CD4-positive, alpha-beta T cell treated with Interleukin-4 for 1 hour (primary cell): ENCODE measurements at regions not wholly inside any gene's neighbourhood (a gene's known extent, or its start where the extent isn't known, plus 50 kb on each side); places are given as distances from the start of the nearest gene placed in this dataset.
"Not testable (repeated sequence)": the region's sequence is repeated elsewhere in the genome, so short reads cannot be mapped to it uniquely, and the experiment has no call there.

Experiments
- DNase-seq, 2 donors: peaks; one replicate each; pipeline ENCODE4 v3.0.0-alpha.2; 2020 to 2022

DNA sequence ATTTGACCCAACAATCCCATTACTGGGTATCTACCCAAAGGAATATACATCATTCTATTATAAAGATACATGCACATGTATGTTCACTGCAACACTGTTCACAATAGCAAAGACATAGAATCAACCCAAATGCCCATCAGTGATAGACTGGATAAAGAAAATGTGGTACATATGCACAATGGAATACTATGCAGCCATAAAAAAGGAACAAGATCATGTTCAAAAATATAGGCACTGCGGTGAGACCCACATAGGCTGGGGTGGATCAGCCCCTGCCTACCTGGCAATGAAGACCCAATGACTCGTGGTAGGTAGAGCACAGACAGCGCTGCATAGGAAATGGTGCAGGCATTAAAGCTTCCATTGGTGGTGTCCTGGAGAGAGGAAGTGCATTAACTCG lies 88.6 kb upstream of the NFIL3 start:
- DNase-seq = not testable (repeated sequence)

- peak; percentile 2 to 26 for DNase-seq
Observed at GRCh38 chr9:91503673-91504081, 80.0 kb upstream of the NFIL3 start.

DNA sequence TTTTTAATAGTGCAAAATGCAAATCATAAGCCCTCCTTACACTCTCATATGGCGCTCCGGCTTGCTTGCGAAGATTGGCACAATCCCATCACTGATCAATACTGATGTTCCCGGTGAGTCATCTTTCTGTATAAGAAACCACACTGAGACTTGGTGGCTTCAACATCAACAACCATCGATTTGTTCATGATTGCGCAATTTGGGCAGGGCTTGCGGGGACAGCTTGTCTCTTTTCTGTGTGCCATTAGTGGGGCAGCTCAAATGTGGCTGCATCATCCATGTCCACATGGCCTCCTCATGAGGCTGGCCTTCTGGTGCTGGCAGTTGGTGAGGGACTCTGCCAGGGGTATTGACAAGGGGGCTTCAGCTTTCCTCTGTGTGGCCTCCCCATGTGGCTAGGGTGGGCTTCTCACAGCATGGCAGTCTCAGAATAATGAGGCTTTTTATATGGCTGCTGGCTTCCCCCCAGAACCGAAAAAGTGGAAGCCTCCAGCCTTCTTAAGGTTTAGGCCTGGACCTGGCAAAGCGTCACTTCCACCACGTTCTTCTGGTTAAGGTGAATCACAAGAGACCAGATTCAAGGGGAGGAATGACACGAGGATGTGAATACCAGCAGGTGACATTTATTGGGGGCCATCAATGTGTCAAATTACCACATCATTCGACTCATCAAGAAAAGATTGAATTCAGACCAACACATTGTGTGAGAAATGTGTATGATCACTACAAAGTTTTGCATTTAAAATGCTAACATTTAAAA lies 79.5 kb upstream of the NFIL3 start:
- DNase-seq = no peak

DNA sequence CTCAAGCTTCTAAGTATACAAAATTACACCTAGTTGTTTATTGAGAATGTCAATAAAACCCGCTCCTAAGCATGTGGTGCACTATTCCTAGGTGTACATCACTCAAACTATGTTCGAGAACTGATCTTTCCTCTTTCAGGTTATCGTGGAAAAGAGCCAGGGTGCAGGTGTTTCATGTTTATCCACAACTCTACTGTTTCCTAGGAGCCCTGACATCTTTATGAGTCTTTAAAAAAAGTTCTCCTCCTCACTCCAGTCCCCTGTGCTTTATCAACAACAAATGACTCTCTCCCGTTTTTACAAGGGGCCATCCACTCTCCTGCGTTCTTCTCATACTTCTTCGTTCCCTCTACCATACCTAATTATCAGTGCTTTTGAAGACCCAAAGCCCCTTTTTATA lies 78.8 kb upstream of the NFIL3 start:
- no peak for DNase-seq

GRCh38 chr9:91500509-91501014 lies 76.9 kb upstream of the NFIL3 start:
- DNase-seq = no peak

- no peak for DNase-seq
Observed at GRCh38 chr9:91496351-91496750, 72.7 kb upstream of the NFIL3 start.

- DNase-seq = no peak
Observed at GRCh38 chr9:91495450-91495849, 71.8 kb upstream of the NFIL3 start.

GRCh38 chr9:91494751-91495150 lies 71.1 kb upstream of the NFIL3 start:
- no peak for DNase-seq

GRCh38 chr9:91492237-91492636 lies 68.6 kb upstream of the NFIL3 start:
- no peak for DNase-seq

DNA sequence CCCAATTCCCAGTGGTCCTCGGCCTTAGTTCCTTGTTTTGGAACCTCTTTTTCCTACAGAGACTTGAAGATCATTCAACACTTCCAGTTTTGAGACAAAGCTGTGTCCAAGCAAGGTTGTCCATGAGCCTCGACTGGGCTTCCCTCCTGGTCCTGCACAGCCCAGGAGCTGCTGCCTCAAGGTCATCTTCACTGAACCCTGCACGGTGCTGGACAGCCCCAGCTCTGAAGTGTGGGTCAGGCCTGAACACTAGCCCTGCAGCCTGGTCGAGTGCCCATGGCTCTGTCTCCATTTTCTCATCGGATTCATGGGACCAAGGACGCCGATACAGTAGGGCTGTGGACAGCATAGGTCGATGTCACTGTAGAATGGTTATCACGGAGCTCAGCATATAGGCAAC lies 68.0 kb upstream of the NFIL3 start:
- DNase-seq = no peak

DNA sequence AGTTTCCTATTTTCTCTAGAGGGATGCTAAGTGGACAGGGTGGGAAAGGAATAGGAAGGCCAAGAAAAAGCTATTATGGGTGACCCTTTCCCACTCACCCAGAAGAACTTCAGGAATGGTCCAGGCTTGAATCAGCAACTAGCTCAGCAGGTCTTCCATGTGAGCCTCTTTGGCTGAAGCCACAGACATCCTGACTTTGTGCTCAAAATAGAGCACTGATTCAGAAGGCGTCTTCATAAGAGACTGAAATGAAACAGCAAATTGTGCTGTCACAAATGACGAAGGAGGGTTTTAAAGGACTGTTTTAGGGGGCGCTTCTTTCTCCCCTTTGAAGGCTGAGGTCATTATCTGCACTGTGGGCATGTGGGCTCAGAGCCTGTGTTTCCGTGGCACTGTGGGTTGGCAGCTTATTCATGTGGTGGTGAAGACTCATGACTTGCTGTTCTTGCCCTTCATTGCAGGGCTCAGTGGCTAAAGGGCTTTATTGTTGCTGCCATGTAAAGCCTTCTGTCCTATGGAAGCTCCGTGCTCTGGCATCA lies 65.8 kb upstream of the NFIL3 start:
- DNase-seq = no peak

GRCh38 chr9:91488341-91488740 lies 64.7 kb upstream of the NFIL3 start:
- no peak for DNase-seq

DNA sequence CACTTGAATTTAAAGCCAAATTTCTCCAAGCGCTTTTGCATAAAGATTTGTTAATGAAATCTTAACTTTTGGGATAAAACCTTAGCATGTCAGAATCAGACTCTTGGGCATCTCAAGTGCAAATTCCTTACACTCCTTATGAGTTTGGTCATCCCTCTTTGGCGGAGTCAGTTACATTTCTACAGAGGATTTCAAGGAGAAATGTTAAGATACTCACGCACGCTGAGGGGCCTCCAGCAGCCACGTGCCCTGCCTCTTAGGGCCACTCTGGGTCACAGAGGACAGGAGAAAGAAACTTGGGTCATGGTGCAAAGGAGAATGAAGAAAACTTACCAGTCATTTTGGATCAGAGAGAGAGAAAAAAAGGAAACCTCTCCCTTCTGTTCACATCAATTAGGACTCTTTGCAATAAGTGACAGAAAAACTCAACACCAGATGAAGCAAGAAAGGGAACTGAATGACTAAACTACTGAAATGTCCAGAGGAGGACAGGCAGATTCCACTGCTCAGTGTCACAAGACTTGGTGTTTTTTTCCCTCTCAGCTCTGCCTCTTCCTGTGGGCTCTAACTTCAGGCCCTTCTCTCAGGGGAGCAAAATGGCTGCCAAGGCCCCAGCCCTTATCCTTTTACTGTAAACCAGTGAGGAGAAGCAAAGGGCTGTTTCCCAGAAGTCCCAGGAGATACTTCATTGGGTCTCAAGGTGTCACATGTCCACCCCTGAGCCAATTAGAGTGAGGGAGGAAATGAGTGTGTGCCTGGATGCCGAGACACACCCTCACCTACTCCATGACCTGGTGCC lies 63.3 kb upstream of the NFIL3 start:
- no peak for DNase-seq

DNA sequence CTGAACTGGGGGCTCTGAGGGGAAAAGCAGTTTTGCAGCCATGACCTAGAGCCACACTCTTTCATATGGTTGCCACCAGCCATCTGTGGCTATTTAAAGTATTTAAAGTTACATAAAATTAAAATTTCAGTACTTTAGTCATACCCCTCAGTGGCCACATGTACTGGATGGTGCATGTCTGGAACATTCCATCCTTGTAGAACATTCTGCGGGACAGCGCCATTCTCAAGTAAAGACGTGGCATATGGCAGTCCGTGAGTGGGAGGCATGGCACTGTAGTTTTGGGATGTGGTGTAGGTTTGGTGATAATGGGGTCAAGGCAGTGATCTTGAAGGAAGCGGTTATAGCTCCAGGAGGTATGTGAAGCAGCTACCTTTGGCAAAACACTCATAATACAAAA lies 61.4 kb upstream of the NFIL3 start:
- no peak for DNase-seq

DNA sequence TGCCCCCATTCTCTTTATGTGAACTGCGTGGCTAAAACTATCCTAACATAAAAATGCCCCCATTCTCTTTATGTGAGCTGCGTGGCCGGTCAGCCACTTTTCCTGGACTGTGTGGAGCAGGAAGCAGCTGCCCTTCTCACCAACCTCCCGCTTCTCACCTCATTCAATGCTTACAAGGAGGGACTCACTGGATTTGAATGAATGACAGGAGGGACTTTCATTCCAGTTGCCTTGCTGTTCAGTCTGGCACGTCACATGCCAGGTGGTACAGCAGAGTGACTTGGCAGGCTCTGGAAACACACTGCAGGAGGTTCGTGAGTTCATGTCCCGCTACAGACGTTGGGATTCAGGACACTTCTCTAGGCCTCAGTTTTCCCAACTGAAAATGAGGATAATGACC lies 60.2 kb upstream of the NFIL3 start:
- no peak for DNase-seq

- no peak for DNase-seq
Observed at GRCh38 chr9:91483189-91483691, 59.6 kb upstream of the NFIL3 start.

DNA sequence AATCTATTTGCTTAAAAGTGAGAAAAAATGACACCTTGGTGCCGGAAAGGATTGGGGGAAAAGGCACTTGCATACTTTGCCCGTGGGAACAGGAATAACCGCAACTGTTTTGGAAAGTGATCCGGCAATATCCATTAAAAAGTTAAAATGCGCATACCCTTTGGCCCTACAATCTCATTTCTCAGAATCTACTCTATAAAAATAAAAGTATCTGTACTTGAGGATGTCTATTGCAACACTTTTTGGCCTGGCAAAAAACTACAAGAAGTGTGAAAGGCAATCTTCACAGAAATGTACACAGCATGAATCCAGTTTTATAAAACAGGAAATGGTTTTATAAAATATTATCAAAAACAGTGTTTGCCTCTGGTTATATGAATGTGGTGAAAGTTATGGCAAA lies 58.3 kb upstream of the NFIL3 start:
- no peak for DNase-seq

DNA sequence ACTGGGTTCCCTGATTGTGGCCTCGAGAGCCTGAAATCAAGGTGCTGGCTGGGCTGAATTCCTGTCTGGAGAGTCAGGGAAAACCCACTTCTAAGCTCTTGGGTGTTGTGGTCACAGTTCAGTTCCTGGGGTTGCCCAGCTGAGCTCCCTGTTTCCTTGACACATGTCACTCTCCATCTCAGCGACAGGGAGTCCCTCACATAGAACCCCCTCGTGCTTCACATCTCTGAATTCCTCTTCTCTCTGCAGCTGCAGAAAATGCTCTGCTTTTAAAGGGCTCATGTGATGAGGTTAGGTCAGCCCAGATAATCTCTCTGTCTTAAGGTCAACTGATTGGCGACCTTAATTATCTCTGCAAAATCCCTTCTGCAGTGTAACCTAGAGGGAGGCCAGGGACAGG lies 53.5 kb upstream of the NFIL3 start:
- no peak for DNase-seq

DNA sequence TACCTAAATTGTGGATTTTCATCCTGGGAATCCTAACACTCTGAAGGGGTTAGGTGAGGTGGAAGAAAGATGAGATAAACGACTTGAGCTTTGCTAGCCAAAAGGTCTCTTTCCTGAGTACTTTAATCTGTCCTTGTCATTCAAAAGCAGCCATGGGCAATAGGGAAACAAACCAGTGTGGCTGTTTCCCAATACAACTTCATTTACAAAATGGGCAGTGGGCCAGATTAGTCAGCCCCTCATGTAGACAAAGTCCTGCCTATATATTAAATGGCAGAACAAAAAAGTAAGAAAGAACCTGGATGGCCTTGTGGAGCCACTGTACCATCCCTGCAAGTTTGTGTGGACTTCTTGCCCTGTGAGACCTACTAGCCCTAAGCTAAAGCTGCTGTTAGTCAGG lies 51.0 kb upstream of the NFIL3 start:
- no peak for DNase-seq
